ENCODE measurements at regions not wholly inside any gene's neighbourhood (a gene's known extent, or its start where the extent isn't known, plus 50 kb on each side); places are given as distances from the start of the nearest gene placed in this dataset.

GRCh38 chr1:58409336-58409735 lies 137.2 kb downstream of the OMA1 start:
- Histone ChIP-seq H3K9ac (ENCODE audit: low read length) (no peak overlapping the region), H3K4me3 (ENCODE audit: control extremely low read depth in 1 of 5, extremely low read depth in 1 of 5, insufficient read depth in 1 of 5, low read depth in 2 of 5, low read length in 4 of 5) (no peak overlapping the region), H3K27ac (ENCODE audit: low read length in 2 of 2) (no peak overlapping the region), H2AFZ (ENCODE audit: insufficient read depth, low read depth, low read length, poor library complexity, severe bottlenecking) (no peak overlapping the region), H3K36me3 (replicated peaks in 1 of 2; ENCODE audit: control extremely low read depth in 1 of 2, control insufficient read depth in 1 of 2, extremely low read depth in 1 of 2, insufficient read depth in 2 of 2, low read length in 1 of 2) (no peaks in the 10 kb centered on the region), H3K27me3 (replicated peaks in 1 of 4; ENCODE audit: control extremely low read depth in 1 of 4, control insufficient read depth in 3 of 4, insufficient read depth in 4 of 4, low read length in 3 of 4) (no peaks in the 10 kb centered on the region), H4K20me1 (ENCODE audit: control insufficient read depth, insufficient read depth, low read length, poor library complexity, severe bottlenecking) (no peaks in the 10 kb centered on the region), H3K79me2 (ENCODE audit: control insufficient read depth, insufficient read depth, low read length) (no peaks in the 10 kb centered on the region), H3K4me1 (ENCODE audit: control insufficient read depth in 2 of 2, insufficient read depth in 2 of 2, low read length in 2 of 2) (no peaks in the 10 kb centered on the region), H3K4me2 (replicated peaks; ENCODE audit: low read depth, low read length, poor library complexity, severe bottlenecking) (no peak overlapping the region), H3K9me3 (ENCODE audit: control extremely low read depth in 1 of 3, control insufficient read depth in 2 of 3, insufficient read depth in 1 of 3, low read length in 2 of 3) (no peaks in the 10 kb centered on the region)
- TF ChIP-seq CTCF (IDR thresholded peaks at IDR 0.05) (no peak), EZH2 (IDR thresholded peaks at IDR 0.05; ENCODE audit: borderline replicate concordance, insufficient read depth, low read depth, low read length, poor library complexity, severe bottlenecking) (no peak)
- ATAC-seq (ENCODE audit: low read depth) = no peak
- intact Hi-C loops (cut with micrococcal nuclease) = no loop called here
- Mint-ChIP-seq H3K27me3 (no peaks in the 10 kb centered on the region), H3K4me1 (no peaks in the 10 kb centered on the region), H3K4me3 (no peak overlapping the region), H3K27ac (no peak overlapping the region), H3K9me3 (ENCODE audit: insufficient read depth) (no peaks in the 10 kb centered on the region)
- ChIA-PET CTCF (no interaction called here), POLR2A (no interaction called here)
- no CpG with 5 or more reads among the region's 6 CpGs for WGBS (ENCODE audit: insufficient coverage)
- DNase-seq = no peak

GRCh38 chr1:58406301-58407071 lies 140.0 kb downstream of the OMA1 start:
- H4K20me1 ChIP-seq (ENCODE audit: control insufficient read depth, insufficient read depth, low read length, poor library complexity, severe bottlenecking) = no peaks in the 10 kb centered on the region
- H3K4me3 Mint-ChIP-seq = no peak overlapping the region
- no peak overlapping the region for H3K9ac ChIP-seq (ENCODE audit: low read length)
- POLR2A ChIA-PET = no interaction called here
- H2AFZ ChIP-seq (ENCODE audit: insufficient read depth, low read depth, low read length, poor library complexity, severe bottlenecking) = no peak overlapping the region
- H3K4me3 ChIP-seq (ENCODE audit: control extremely low read depth in 1 of 5, extremely low read depth in 1 of 5, insufficient read depth in 1 of 5, low read depth in 2 of 5, low read length in 4 of 5) = no peak overlapping the region
- H3K36me3 ChIP-seq (replicated peaks in 1 of 2; ENCODE audit: control extremely low read depth in 1 of 2, control insufficient read depth in 1 of 2, extremely low read depth in 1 of 2, insufficient read depth in 2 of 2, low read length in 1 of 2) = no peaks in the 10 kb centered on the region
- H3K27me3 ChIP-seq (replicated peaks in 1 of 4; ENCODE audit: control extremely low read depth in 1 of 4, control insufficient read depth in 3 of 4, insufficient read depth in 4 of 4, low read length in 3 of 4) = no peaks in the 10 kb centered on the region
- H3K27me3 Mint-ChIP-seq = no peaks in the 10 kb centered on the region
- no peak overlapping the region for H3K4me2 ChIP-seq (replicated peaks; ENCODE audit: low read depth, low read length, poor library complexity, severe bottlenecking)
- no peaks in the 10 kb centered on the region for H3K9me3 ChIP-seq (ENCODE audit: control extremely low read depth in 1 of 3, control insufficient read depth in 2 of 3, insufficient read depth in 1 of 3, low read length in 2 of 3)
- ATAC-seq (ENCODE audit: low read depth) (no peak), DNase-seq (no peak)
- H3K9me3 Mint-ChIP-seq (ENCODE audit: insufficient read depth) = no peaks in the 10 kb centered on the region
- H3K4me1 Mint-ChIP-seq = no peaks in the 10 kb centered on the region
- H3K27ac ChIP-seq (ENCODE audit: low read length in 2 of 2) = no peak overlapping the region
- WGBS (ENCODE audit: insufficient coverage) = 97% methylated on average over 6 of the region's 12 CpGs
- no peak overlapping the region for H3K27ac Mint-ChIP-seq
- no peaks in the 10 kb centered on the region for H3K79me2 ChIP-seq (ENCODE audit: control insufficient read depth, insufficient read depth, low read length)
- TF ChIP-seq EZH2 (IDR thresholded peaks at IDR 0.05; ENCODE audit: borderline replicate concordance, insufficient read depth, low read depth, low read length, poor library complexity, severe bottlenecking) (no peak), CTCF (IDR thresholded peaks at IDR 0.05) (no peak)
- CTCF ChIA-PET = no interaction called here
- no peaks in the 10 kb centered on the region for H3K4me1 ChIP-seq (ENCODE audit: control insufficient read depth in 2 of 2, insufficient read depth in 2 of 2, low read length in 2 of 2)
- intact Hi-C loops (cut with micrococcal nuclease) = no loop called here
